Stimulated activated CD8-positive, alpha-beta memory T cell treated with anti-CD3 and anti-CD28 coated beads, Interleukin-4, amount 100 ng/mL, for 48 hours (primary cell): ENCODE measurements at regions not wholly inside any gene's neighbourhood (a gene's known extent, or its start where the extent isn't known, plus 50 kb on each side); places are given as distances from the start of the nearest gene placed in this dataset.
"Not testable (repeated sequence)": the region's sequence is repeated elsewhere in the genome, so short reads cannot be mapped to it uniquely, and the experiment has no call there.

Experiments used
- DNase-seq: peaks from one replicate; pipeline ENCODE4 v3.0.0-alpha.2; 2020

GRCh38 chr16:77488652-77489051 is 53.8 kb upstream of the ADAMTS18 start:
- DNase-seq, result no peak

- no peak for DNase-seq
These were observed 56.3 kb upstream of the ADAMTS18 start for GRCh38 chr16:77491091-77491490.

- DNase-seq, result no peak
These were observed 62.1 kb upstream of the ADAMTS18 start for GRCh38 chr16:77496934-77497333.

GRCh38 chr16:77499373-77500285 is 64.8 kb upstream of the ADAMTS18 start:
- DNase-seq, result no peak

GRCh38 chr16:77500286-77500598 is 65.4 kb upstream of the ADAMTS18 start:
- no peak for DNase-seq

- DNase-seq, result no peak
These were observed 66.3 kb upstream of the ADAMTS18 start for GRCh38 chr16:77500934-77501664.

- DNase-seq, result no peak
These were observed 67.6 kb upstream of the ADAMTS18 start for GRCh38 chr16:77502448-77502847.

GRCh38 chr16:77506492-77506891 is 71.7 kb upstream of the ADAMTS18 start:
- DNase-seq, result not testable (repeated sequence)

GRCh38 chr16:77509051-77509450 is 74.2 kb upstream of the ADAMTS18 start:
- DNase-seq, result no peak

- DNase-seq, result no peak
These were observed 75.0 kb upstream of the ADAMTS18 start for GRCh38 chr16:77509796-77510195.

- no peak for DNase-seq
These were observed 76.2 kb upstream of the ADAMTS18 start for GRCh38 chr16:77511053-77511452.

- no peak for DNase-seq
These were observed 79.8 kb upstream of the ADAMTS18 start for GRCh38 chr16:77514500-77515220.

GRCh38 chr16:77525226-77525625 is 90.4 kb upstream of the ADAMTS18 start:
- not testable (repeated sequence) for DNase-seq

GRCh38 chr16:77531752-77532151 is 96.9 kb upstream of the ADAMTS18 start:
- no peak for DNase-seq

- no peak for DNase-seq
These were observed 102.0 kb upstream of the ADAMTS18 start for GRCh38 chr16:77536809-77537208.

GRCh38 chr16:77539421-77540034 is 104.7 kb upstream of the ADAMTS18 start:
- DNase-seq, result no peak

- no peak for DNase-seq
These were observed 105.8 kb upstream of the ADAMTS18 start for GRCh38 chr16:77540646-77541045.

- DNase-seq, result no peak
These were observed 106.3 kb upstream of the ADAMTS18 start for GRCh38 chr16:77541165-77541564.

GRCh38 chr16:77548151-77548550 is 113.3 kb upstream of the ADAMTS18 start:
- no peak for DNase-seq

- DNase-seq, result no peak
These were observed 113.9 kb upstream of the ADAMTS18 start for GRCh38 chr16:77548766-77549165.

- no peak for DNase-seq
These were observed 115.0 kb upstream of the ADAMTS18 start for GRCh38 chr16:77549876-77550275.

- no peak for DNase-seq
These were observed 116.5 kb upstream of the ADAMTS18 start for GRCh38 chr16:77551357-77551756.

GRCh38 chr16:77553130-77553529 is 118.3 kb upstream of the ADAMTS18 start:
- no peak for DNase-seq
